HepG2 (cell line): ENCODE measurements at regions not wholly inside any gene's neighbourhood (a gene's known extent, or its start where the extent isn't known, plus 50 kb on each side); places are given as distances from the start of the nearest gene placed in this dataset.

ENCODE experiments used
- ATAC-seq: fragments of 200-7000 bp; cut with Tn5 transposase; 3 replicates; pipeline ENCODE4 v1.9.1; 2020; ENCODE audit warnings: mild to moderate bottlenecking, moderate library complexity
- BruUV-seq: library from RNA; stranded (reverse); fragments of 400-500 nt; replicated peaks from 2 replicates; lab custom pipeline; 2021; lab: Mats Ljungman, UMichigan
- CTCF ChIA-PET: fragments of 300-600 bp; formaldehyde crosslinking; extraction: SDS; loops from one replicate; lab custom pipeline; 2021; ENCODE audit warnings: low total read pairs, inconsistent platforms, low intra/inter-chr PET ratio; lab: Yijun Ruan, JAX
- POLR2A ChIA-PET: fragments of 350-600 bp; sonication (Branson Sonifier 250); formaldehyde crosslinking; loops from one replicate; lab custom pipeline; 2020; ENCODE audit warnings: antibody characterized with exemption, inconsistent platforms; lab: Yijun Ruan, JAX
- DNase-seq: peaks from one replicate; pipeline ENCODE4 v3.0.0-alpha.2; 2015; ENCODE audit warnings: low spot score
- FAIRE-seq: peaks from 3 replicates; lab custom pipeline; 2011; peaks lifted over from hg19 to GRCh38; lab: Jason Lieb, UNC
- H2AFZ ChIP-seq: one replicate; pipeline ENCODE4 v1.6.1; 2011; ENCODE audit warnings: low read length, inconsistent platforms
- H3K27ac ChIP-seq: fragments of 300-600 bp; 3 replicates; pipeline ENCODE4 v1.8.0; 2011; ENCODE audit warnings: mixed run types, mild to moderate bottlenecking, mixed read lengths, low read length, inconsistent platforms; ENCODE audit not compliant: insufficient read depth; ENCODE audit errors: extremely low read length
- H3K27me3 ChIP-seq, 2 experiments: fragments of 200-600 bp in 1 of 2; 2 replicates in 1 of 2; 3 replicates in 1 of 2; pipeline versions ENCODE4 v1.6.0 to v1.8.0; 2011; ENCODE audit warnings: low read length in 2 of 2, mild to moderate bottlenecking in 2 of 2, moderate library complexity in 2 of 2, inconsistent platforms in 1 of 2; ENCODE audit not compliant: insufficient read depth in 2 of 2, control insufficient read depth in 1 of 2
- H3K36me3 ChIP-seq, 2 experiments: fragments of 200-600 bp in 1 of 2; replicated peaks in 1 of 2; 2 replicates in 1 of 2; 3 replicates in 1 of 2; pipeline versions ENCODE4 v1.5.1 to v1.8.0; 2011; ENCODE audit warnings: low read length in 2 of 2, inconsistent platforms in 1 of 2; ENCODE audit not compliant: insufficient read depth in 2 of 2, control insufficient read depth in 1 of 2
- H3K4me1 ChIP-seq: 2 replicates; pipeline ENCODE4 v1.5.1; 2012; ENCODE audit warnings: low read length, inconsistent platforms; ENCODE audit not compliant: insufficient read depth
- H3K4me2 ChIP-seq: 2 replicates; pipeline ENCODE4 v1.6.0; 2011; ENCODE audit warnings: low read depth, low read length, inconsistent platforms
- H3K4me3 ChIP-seq, 3 experiments: fragments of 200-600 bp in 1 of 3; sonication (generic), shearing (Covaris generic) in 1 of 3; replicated peaks in 1 of 3; 2 replicates each; pipeline ENCODE4 v1.5.1; 2011 to 2016; ENCODE audit warnings: low read length in 3 of 3, inconsistent platforms in 2 of 3, low read depth in 2 of 3, mild to moderate bottlenecking in 2 of 3, control low read depth in 1 of 3, mixed read lengths in 1 of 3; ENCODE audit not compliant: insufficient read depth in 1 of 3
- H3K79me2 ChIP-seq: one replicate; pipeline ENCODE4 v1.6.1; 2011; ENCODE audit warnings: low read length, inconsistent platforms; ENCODE audit not compliant: insufficient read depth
- H3K9ac ChIP-seq: 2 replicates; pipeline ENCODE4 v1.6.0; 2011; ENCODE audit warnings: mild to moderate bottlenecking, low read depth, low read length, inconsistent platforms; ENCODE audit not compliant: insufficient read depth
- H3K9me3 ChIP-seq: 2 replicates; pipeline ENCODE4 v1.5.1; 2012; ENCODE audit warnings: mild to moderate bottlenecking, low read length
- H4K20me1 ChIP-seq: 2 replicates; pipeline ENCODE4 v1.6.0; 2011; ENCODE audit warnings: inconsistent platforms, mild to moderate bottlenecking, low read length, moderate library complexity; ENCODE audit not compliant: insufficient read depth
- ARID2 ChIP-seq: sonication (generic); formaldehyde crosslinking; IDR thresholded peaks from 2 replicates; pipeline ENCODE4 v1.8.1; 2022; ENCODE audit warnings: mild to moderate bottlenecking, missing genetic modification reagents, borderline replicate concordance
- ATF7-NPFF ChIP-seq: sonication (generic); formaldehyde crosslinking; IDR thresholded peaks from 2 replicates; pipeline ENCODE4 v1.8.1; 2023; ENCODE audit warnings: mild to moderate bottlenecking, low read depth, missing genetic modification reagents, moderate library complexity
- FOSL2 ChIP-seq: sonication (generic); formaldehyde crosslinking; IDR thresholded peaks from 2 replicates; pipeline ENCODE4 v1.4.0; 2020; ENCODE audit warnings: missing genetic modification reagents
- NCOA2 ChIP-seq: sonication (generic); formaldehyde crosslinking; IDR thresholded peaks from 2 replicates; pipeline ENCODE4 v1.8.0; 2022; ENCODE audit warnings: inconsistent platforms
- NR2F6 ChIP-seq, 2 experiments: IDR thresholded peaks; 2 replicates each; pipeline ENCODE4 v1.6.1; 2016; ENCODE audit warnings: antibody characterized with exemption in 1 of 2, mild to moderate bottlenecking in 1 of 2
- POGZ ChIP-seq: sonication (generic); formaldehyde crosslinking; IDR thresholded peaks from 2 replicates; pipeline ENCODE4 v1.4.0; 2020; ENCODE audit warnings: mild to moderate bottlenecking, missing genetic modification reagents
- RBM22 ChIP-seq: fragments of 200-400 bp; formaldehyde crosslinking; optimal IDR thresholded peaks from 2 replicates; pipeline ENCODE3; 2017; ENCODE audit warnings: mild to moderate bottlenecking, low read length, moderate library complexity
- SRF ChIP-seq: IDR thresholded peaks from 2 replicates; pipeline ENCODE4 v1.6.1; 2011; ENCODE audit warnings: mild to moderate bottlenecking, low read depth, low read length, moderate library complexity
- ZBTB7A ChIP-seq: sonication (generic); formaldehyde crosslinking; IDR thresholded peaks from 2 replicates; pipeline ENCODE4 v1.8.0; 2022; ENCODE audit warnings: mild to moderate bottlenecking, missing genetic modification reagents
- ZMYM2 ChIP-seq: sonication (generic); formaldehyde crosslinking; IDR thresholded peaks from 2 replicates; pipeline ENCODE4 v1.8.0; 2022; ENCODE audit warnings: mild to moderate bottlenecking, missing genetic modification reagents
- ZNF10 ChIP-seq: sonication (generic); formaldehyde crosslinking; IDR thresholded peaks from 2 replicates; pipeline ENCODE4 v1.4.0; 2020; ENCODE audit warnings: mild to moderate bottlenecking, low read depth, missing genetic modification reagents, borderline replicate concordance
- ZNF33B ChIP-seq: sonication (generic); formaldehyde crosslinking; IDR thresholded peaks from 2 replicates; pipeline ENCODE4 v1.5.1; 2020; ENCODE audit warnings: mild to moderate bottlenecking, missing genetic modification reagents
- ZNF749 ChIP-seq: sonication (generic); formaldehyde crosslinking; IDR thresholded peaks from 2 replicates; pipeline ENCODE4 v1.8.0; 2022; ENCODE audit warnings: mild to moderate bottlenecking, missing genetic modification reagents, moderate library complexity, borderline replicate concordance
- WGBS: methylation state at CpG from one replicate; pipeline ENCODE4 v1.1.6; 2017; ENCODE audit warnings: low lambda C conversion rate; 5-methylcytosine and 5-hydroxymethylcytosine counted together
- in situ Hi-C: cut with HindIII; loops from 2 replicates; pipeline ENCODE4 v1.10.0; 2017; ENCODE audit warnings: low pct_unique_long_range_greater_than_20kb; ENCODE audit not compliant: extremely low pct_ligation_motif_present
- intact Hi-C: fragments of 100-400 bp; cut with micrococcal nuclease; formaldehyde crosslinking; loops from one replicate; pipeline ENCODE4 v1.10.0; 2022; ENCODE audit not compliant: unreplicated experiment
- TF ChIP-seq, protein P1 (sequence below): sonication (generic); formaldehyde crosslinking; IDR thresholded peaks from 2 replicates; pipeline ENCODE4 v1.5.1; 2020; ENCODE audit warnings: missing genetic modification reagents, mild to moderate bottlenecking, borderline replicate concordance

GRCh38 chr17:13864521-13864920, 204.8 kb upstream of the COX10 start (continued):
- TF ChIP-seq ZNF10 (CRISPR knock-in tag) (no peak), ZNF33B (CRISPR knock-in tag) (no peak)

- Histone ChIP-seq H3K4me3 (no peak overlapping the region), H3K27ac (no peak overlapping the region), H3K36me3 (no peaks in the 10 kb centered on the region), H3K4me2 (no peak overlapping the region), H3K9ac (no peak overlapping the region), H4K20me1 (no peaks in the 10 kb centered on the region), H3K79me2 (no peaks in the 10 kb centered on the region), H2AFZ (no peak overlapping the region), H3K27me3 (no peaks in the 10 kb centered on the region), H3K4me1 (no peaks in the 10 kb centered on the region), H3K9me3 (peaks cover 7% of the 10 kb centered on the region; the same call in 1 of the 2 replicates)
- CTCF ChIA-PET = no interaction called here
- TF ChIP-seq ATF7-NPFF (CRISPR knock-in tag) (no peak), FOSL2 (no peak), ZMYM2 (CRISPR knock-in tag) (no peak), RBM22 (no peak), NR2F6 (IDR thresholded peaks at IDR 0.05) (no peak), NR2F6 (CRISPR knock-in tag; IDR thresholded peaks at IDR 0.05) (no peak), NCOA2 (no peak), ZBTB7A (no peak), ZNF749 (CRISPR knock-in tag) (no peak), POGZ (CRISPR knock-in tag) (no peak), ARID2 (CRISPR knock-in tag) (no peak), SRF (no peak)
- TF ChIP-seq, protein P1, sequence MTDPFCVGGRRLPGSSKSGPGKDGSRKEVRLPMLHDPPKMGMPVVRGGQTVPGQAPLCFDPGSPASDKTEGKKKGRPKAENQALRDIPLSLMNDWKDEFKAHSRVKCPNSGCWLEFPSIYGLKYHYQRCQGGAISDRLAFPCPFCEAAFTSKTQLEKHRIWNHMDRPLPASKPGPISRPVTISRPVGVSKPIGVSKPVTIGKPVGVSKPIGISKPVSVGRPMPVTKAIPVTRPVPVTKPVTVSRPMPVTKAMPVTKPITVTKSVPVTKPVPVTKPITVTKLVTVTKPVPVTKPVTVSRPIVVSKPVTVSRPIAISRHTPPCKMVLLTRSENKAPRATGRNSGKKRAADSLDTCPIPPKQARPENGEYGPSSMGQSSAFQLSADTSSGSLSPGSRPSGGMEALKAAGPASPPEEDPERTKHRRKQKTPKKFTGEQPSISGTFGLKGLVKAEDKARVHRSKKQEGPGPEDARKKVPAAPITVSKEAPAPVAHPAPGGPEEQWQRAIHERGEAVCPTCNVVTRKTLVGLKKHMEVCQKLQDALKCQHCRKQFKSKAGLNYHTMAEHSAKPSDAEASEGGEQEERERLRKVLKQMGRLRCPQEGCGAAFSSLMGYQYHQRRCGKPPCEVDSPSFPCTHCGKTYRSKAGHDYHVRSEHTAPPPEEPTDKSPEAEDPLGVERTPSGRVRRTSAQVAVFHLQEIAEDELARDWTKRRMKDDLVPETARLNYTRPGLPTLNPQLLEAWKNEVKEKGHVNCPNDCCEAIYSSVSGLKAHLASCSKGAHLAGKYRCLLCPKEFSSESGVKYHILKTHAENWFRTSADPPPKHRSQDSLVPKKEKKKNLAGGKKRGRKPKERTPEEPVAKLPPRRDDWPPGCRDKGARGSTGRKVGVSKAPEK (CRISPR knock-in tag) = no peak
- in situ Hi-C loops (no loop called here), intact Hi-C loops (no loop called here)
- FAIRE-seq (no peak), ATAC-seq (no peak), DNase-seq (no peak)
- POLR2A ChIA-PET = no interaction called here
- BruUV-seq = no TSS peak
- WGBS = 38% methylated on average over 2 of the region's 2 CpGs
Observed at GRCh38 chr17:13865650-13866049, 203.7 kb upstream of the COX10 start.
